ENCODE measurements at regions not wholly inside any gene's neighbourhood (a gene's known extent, or its start where the extent isn't known, plus 50 kb on each side); places are given as distances from the start of the nearest gene placed in this dataset.

- DNase-seq (ENCODE audit: insufficient read length, low spot score) (no peak), FAIRE-seq (no peak)
- no peak for TF ChIP-seq POLR2A (IDR thresholded peaks at IDR 0.05; ENCODE audit: low read depth, low read length)
Observed at GRCh38 chr9:95757439-95757838, 118.1 kb upstream of the ERCC6L2 start.

DNA sequence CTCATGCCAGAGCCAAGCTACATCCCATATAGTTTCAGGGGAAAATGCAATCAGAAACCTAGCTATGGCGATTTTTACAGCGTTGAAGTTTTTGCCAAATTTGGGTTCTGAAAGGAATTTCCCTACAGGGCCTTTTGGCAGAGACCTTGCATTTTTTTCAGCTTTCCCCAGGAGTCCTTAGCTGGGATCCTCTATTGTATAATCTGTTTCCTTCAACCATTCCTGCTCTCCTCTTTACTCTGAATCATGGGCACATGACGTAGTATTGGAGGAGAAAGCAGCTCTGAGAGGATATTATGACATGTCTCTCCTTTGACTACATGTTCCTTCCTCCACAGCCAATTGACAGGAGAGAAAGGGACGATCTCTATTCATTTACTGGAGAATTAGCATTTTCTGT is 118.5 kb upstream of the ERCC6L2 start:
- FAIRE-seq (peak; percentile 79), DNase-seq (ENCODE audit: insufficient read length, low spot score) (peak; percentile 70)
- TF ChIP-seq POLR2A (IDR thresholded peaks at IDR 0.05; ENCODE audit: low read depth, low read length), result no peak

DNA sequence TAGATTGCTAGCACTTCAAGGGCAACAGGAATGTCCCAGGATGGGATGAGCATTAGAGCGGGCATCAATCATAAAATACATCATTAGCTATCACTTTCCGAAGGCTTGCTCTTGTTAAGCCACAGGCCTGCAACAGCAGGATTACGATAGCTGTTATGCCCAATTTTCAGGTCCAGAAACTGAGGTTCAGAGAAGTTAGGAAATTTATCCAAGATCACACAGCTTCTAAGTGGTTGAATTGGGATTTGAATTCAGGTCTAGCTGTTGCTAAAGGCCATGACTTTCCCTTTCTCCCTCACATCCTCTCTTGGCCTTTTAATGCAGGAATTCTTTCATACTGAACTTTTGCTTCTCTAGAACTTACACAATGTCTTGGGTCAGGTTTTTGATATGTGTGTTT is 119.4 kb upstream of the ERCC6L2 start:
- FAIRE-seq (peak; percentile 58), DNase-seq (ENCODE audit: insufficient read length, low spot score) (no peak)
- no peak for TF ChIP-seq POLR2A (IDR thresholded peaks at IDR 0.05; ENCODE audit: low read depth, low read length)

DNA sequence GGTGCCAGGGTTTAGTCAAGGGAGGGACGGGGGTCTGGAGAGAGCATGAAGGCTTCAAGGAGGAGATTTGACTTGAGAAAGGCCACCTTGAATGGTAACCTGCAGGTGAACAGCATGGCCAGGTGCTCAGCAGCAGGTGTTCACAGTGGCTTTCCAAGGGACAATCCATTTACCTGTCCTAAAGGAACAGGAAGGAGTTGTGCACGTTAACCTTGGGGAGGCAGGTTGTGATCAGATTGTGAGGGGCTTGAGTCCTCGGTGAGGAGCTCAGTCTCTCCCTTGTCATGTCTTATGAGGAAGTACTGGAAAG is 120.1 kb upstream of the ERCC6L2 start:
- DNase-seq (ENCODE audit: insufficient read length, low spot score) (no peak), FAIRE-seq (no peak)
- TF ChIP-seq POLR2A (IDR thresholded peaks at IDR 0.05; ENCODE audit: low read depth, low read length), result no peak

DNA sequence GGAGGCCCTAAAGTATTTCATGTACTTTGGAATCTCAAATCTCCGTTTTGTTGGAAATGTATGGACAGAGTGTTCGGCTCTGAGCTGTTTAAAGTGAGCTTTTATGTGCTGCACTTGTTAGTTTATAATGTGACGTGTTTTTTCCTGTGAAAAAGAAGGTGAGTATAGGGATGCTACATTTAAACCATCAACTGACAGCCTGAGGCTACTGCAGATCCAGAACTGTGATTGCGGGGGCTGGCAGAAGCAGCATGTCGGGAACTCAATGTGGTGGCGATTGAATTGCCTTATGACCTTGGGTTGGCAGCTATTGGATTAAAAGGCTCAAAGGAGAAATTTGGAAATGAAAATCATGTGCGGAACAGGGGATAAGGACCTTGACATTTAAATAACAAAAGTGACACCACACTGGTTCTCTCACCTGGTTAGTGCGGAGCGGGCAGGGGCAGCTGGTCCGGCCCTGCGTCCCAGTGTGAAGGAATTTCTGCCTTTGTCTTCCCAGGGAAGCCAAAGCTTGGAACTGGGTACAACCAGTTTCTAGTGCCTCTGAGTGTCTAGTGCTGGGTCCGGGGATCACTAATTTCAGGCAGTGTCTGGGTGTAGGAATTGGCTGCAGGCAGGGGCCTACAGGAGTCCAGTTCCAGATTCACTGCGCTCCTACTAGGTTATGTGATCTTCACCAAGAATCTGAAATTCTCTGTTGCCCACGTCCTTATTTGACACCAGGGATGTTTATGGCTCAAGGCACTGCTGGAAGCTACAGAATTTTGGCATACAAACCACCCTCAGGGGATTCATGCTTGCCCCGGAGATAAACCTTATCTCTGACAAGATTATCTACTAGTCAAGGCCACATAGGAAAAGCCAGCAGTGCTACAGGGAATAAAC is 120.7 kb upstream of the ERCC6L2 start:
- FAIRE-seq (no peak), DNase-seq (ENCODE audit: insufficient read length, low spot score) (no peak)
- TF ChIP-seq POLR2A (IDR thresholded peaks at IDR 0.05; ENCODE audit: low read depth, low read length), result no peak

DNA sequence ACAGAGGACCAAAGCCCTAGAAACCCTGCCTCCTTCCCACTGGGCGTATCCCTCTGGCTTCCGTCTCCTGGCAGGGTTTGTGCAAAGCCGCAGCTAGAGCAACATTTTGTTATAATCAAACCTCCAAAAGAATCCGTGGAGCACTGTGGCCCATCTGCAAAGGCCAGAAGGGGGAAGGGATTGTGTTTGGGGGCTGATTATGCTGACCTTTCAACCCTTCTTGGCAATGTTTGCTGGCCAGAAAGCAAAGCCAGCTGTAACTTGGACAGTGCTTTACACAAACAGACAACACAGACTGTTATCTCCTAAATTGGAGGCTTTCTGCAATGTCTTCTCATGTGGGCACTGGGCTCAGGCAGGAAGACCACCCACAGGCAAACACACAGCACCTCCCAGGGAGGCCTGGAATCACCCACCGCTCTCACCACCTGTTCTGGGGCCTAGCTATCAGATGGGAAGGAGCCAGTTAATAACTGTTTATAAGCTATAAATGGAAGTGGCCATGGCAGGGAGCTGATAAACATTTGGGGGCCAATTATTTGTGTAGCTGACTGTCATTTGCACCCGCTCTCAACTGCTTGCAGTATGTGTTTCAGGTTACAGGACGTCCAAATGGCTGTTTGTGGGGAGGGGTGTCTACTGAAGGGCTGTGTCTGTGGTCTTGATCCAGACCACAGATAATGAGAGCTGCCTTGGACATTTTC is 121.6 kb upstream of the ERCC6L2 start:
- FAIRE-seq, result no peak
- DNase-seq (ENCODE audit: insufficient read length, low spot score), result no peak
- no peak for TF ChIP-seq POLR2A (IDR thresholded peaks at IDR 0.05; ENCODE audit: low read depth, low read length)

DNA sequence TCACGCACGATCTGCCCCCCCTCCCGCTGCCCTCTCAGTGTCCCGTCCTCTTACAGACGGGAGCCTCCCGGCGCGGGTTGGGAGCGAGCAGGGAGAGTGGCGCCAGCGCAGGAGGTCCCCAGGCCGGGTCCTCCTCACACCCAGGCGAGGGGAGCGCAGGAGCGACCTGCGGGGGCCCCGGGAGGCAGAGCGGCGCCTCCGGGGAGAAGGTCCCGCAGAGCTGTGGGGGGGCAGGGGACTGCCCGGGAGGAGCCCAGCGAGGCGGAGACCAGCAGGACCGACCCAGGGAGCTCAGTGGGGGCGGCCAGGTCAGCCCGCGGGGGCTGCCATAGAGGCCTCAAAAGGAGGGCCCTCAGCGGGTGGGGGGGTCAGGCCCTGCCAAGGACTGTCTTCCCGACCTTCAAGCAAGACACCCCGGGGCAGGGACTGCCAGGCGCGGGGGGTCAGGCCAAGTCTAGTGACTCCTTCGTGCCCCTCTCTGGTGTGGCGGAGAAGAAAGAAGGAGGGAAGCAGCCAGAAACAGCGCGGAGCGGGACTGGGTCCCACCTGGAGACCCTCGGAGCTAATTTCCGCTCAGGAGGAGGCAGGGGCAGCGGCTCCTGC is 123.3 kb upstream of the ERCC6L2 start:
- TF ChIP-seq POLR2A (IDR thresholded peaks at IDR 0.05; ENCODE audit: low read depth, low read length), result no peak
- FAIRE-seq (no peak), DNase-seq (ENCODE audit: insufficient read length, low spot score) (no peak)

- FAIRE-seq (no peak), DNase-seq (ENCODE audit: insufficient read length, low spot score) (no peak)
- no peak for TF ChIP-seq POLR2A (IDR thresholded peaks at IDR 0.05; ENCODE audit: low read depth, low read length)
Observed at GRCh38 chr9:95751520-95751790, 124.0 kb upstream of the ERCC6L2 start.

GRCh38 chr9:95750725-95751519 is 124.6 kb upstream of the ERCC6L2 start:
- no peak for FAIRE-seq
- no peak for TF ChIP-seq POLR2A (IDR thresholded peaks at IDR 0.05; ENCODE audit: low read depth, low read length)
- no peak for DNase-seq (ENCODE audit: insufficient read length, low spot score)

- TF ChIP-seq POLR2A (IDR thresholded peaks at IDR 0.05; ENCODE audit: low read depth, low read length), result no peak
- DNase-seq (ENCODE audit: insufficient read length, low spot score) (no peak), FAIRE-seq (no peak)
Observed at GRCh38 chr9:95749493-95749892, 126.0 kb upstream of the ERCC6L2 start.

DNA sequence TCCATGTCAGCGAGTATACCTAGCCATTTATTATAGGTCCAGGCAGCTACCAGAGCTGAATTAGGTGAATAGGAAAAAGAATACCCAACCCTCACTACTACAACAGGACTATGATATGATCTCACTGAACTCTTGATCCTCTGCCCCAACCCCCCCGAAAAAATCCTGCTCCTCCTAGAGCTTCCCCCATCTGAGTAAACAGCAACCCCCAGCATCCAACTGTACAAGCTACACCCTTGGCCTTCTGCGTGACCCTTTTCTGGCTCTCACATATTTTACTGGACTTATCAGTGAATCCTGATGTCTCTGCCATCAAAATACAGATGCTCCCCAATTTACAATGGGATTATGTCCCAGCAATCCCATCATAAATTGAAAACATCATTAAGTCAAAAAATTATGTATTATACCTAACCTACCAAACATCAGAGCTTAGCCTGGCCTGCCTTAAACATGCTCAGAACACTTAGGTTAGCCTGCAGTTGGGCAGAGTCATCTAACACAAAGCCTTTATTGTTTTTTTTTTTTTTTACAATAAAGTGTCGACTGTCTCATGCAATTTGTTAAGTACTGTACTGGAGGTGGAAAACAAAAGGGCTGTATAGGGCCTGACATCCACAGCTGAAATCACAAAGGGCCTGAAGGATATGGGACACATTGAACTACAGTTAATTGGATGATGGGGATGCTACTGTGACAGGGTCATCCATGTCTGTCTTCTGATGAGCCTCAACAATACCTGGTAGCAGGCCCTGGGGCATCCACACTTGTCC is 128.9 kb upstream of the ERCC6L2 start:
- no peak for DNase-seq (ENCODE audit: insufficient read length, low spot score)
- FAIRE-seq, result no peak
- no peak for TF ChIP-seq POLR2A (IDR thresholded peaks at IDR 0.05; ENCODE audit: low read depth, low read length)

DNA sequence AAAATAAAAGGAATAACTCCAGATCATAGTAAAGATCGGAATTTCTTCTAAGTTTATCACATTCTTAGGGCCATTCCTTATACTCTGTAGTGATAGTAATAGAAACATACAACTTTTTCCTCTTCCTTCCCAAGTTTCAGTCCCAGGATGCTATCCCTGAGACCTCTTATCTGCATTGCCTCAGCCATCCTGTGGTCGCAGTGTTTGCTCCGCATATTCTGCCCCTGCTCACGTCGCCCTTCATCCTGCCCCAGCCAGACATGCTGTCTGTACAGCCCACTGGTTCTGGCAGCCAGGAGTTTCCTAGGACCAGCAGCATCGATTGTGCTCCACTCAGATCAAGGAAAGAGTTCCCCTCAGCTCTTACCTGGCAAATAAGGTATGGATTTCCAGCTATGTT is 132.7 kb upstream of the ERCC6L2 start:
- no peak for TF ChIP-seq POLR2A (IDR thresholded peaks at IDR 0.05; ENCODE audit: low read depth, low read length)
- no peak for FAIRE-seq
- no peak for DNase-seq (ENCODE audit: insufficient read length, low spot score)

DNA sequence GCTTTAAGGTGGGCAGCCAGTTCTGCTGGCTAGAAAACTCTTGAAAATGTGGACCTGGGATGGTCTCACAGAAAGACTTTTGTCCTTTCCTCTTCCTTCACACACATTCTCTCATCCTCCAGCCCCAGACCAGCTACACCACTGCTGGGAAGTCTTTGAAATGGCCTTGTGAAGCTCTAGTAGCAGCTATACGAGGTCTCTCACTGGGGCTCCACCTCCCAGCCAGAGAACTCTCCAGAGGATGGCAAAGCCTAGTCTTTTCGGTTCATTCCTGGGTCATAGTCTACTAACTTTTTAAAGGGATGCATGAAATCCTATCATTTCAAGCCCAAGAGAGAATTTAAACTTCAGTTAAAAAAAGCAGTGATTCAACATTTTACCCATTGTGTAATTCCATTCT is 133.9 kb upstream of the ERCC6L2 start:
- no peak for FAIRE-seq
- no peak for TF ChIP-seq POLR2A (IDR thresholded peaks at IDR 0.05; ENCODE audit: low read depth, low read length)
- no peak for DNase-seq (ENCODE audit: insufficient read length, low spot score)

Measured in H54 (cell line).